ENCODE measurements at regions not wholly inside any gene's neighbourhood (a gene's known extent, or its start where the extent isn't known, plus 50 kb on each side); places are given as distances from the start of the nearest gene placed in this dataset.
A peak's percentile ranks its signal among the peaks of the same experiment; 100 is the strongest.
"Not testable (repeated sequence)": the region's sequence is repeated elsewhere in the genome, so short reads cannot be mapped to it uniquely, and the experiment has no call there.

GRCh38 chr2:18986046-18986445 lies 372.4 kb downstream of the OSR1 start:
- DNase-seq (ENCODE audit: low spot score): no peak

DNA sequence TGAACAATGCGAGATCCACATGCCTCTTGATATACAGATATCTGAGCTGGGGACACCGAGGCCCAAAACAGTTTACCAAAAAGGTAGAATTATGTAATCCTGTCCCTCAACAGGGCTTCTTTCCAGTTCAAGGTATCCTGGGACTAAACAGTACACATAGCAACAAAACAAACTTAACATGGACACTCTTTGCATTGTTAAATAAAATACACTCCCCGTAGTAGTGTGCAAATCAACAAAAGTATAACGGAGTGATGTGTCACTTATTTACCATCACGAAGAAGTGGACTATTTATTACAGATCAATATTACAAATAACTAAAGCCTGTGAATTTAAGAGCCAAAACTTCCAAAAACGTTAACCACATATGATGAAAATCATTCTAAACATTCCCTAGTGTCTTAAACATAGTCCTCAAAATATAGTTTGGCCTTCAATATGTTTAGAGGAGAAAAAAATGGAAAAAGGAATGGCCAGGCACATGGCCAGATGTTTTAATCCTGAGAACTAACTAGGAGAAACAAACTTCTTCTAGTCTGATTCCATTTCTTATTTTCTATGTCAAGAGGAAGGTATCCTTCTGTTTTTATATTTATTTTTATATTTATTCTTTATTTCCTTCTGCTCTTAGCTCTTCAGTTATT lies 377.5 kb downstream of the OSR1 start:
- no peak for DNase-seq (ENCODE audit: low spot score)

GRCh38 chr2:18980104-18980785 lies 378.2 kb downstream of the OSR1 start:
- no peak for DNase-seq (ENCODE audit: low spot score)

GRCh38 chr2:18977409-18977808 lies 381.0 kb downstream of the OSR1 start:
- DNase-seq (ENCODE audit: low spot score): no peak

- peak; percentile 61 for DNase-seq (ENCODE audit: low spot score)
These were observed 382.1 kb downstream of the OSR1 start for GRCh38 chr2:18976168-18976961.

DNA sequence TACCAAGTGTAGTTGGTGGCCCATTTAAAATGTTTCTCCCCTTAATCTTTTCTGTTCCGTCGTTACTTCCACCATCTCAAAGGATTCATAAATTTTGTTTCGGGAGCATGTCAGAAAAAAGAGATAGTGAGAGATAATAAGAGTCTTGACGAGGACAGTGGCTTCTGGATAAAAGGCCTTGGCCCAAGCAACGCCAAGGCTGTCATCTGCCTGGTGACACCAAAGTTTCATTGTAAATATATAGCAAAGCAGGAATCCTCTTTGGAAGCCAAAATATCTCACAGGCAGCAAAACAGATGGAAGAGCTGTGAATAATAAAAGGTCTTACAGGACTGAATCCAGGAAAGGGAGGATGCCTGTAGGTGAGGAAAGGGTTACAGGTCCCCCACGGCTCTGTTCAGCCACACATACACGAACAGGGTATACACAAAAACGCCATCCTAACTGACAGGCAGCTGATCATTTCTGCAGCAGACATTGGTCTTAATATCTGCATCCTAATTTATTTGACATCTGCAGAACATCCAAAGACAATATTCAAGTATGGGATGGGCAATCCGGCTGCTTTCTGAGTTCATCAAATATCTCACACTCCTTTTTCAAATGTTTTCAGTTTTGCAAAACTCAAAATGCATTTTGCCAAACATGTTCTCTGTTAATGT lies 382.8 kb downstream of the OSR1 start:
- DNase-seq (ENCODE audit: low spot score): no peak

- DNase-seq (ENCODE audit: low spot score): no peak
These were observed 382.3 kb upstream of the NT5C1B start for GRCh38 chr2:18971628-18972027.

DNA sequence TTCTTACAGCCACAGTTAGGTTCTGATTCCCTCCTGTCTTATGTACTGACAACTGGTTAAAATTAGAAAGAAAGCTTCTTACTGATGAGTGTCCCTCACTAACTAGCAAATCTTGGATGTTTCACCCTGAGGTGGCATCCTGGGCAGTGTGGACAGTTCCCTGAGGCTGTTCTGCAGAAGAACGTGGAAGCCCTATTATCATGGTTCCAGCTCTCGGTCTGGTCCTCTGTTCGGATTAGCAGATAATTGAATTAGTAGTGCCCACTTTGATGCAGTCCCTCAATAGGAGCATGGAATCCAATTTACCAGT lies 381.7 kb upstream of the NT5C1B start:
- no peak for DNase-seq (ENCODE audit: low spot score)

- no peak for DNase-seq (ENCODE audit: low spot score)
These were observed 376.8 kb upstream of the NT5C1B start for GRCh38 chr2:18966131-18966530.

GRCh38 chr2:18963739-18964256 lies 374.4 kb upstream of the NT5C1B start:
- DNase-seq (ENCODE audit: low spot score): not testable (repeated sequence)

DNA sequence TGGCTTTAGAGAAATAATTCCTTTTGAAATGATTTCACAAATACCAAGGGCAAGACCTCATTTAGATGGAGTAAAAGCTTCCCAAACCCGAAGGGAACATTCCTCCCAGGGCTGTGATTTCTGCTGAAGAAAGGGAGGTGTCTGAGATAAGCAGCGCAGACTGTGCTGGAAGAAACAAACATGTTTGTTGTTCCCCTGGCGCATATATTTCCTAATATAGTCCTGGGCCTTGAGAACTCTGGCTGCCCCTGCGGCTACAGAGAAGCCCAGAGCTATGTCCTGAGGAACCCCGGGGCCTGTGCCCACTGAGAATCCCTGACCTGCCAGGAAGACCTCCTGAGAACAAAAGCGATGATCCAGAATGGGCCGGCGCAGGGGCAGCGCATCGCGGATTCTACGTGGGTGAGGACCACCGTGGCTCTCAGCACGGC lies 372.6 kb upstream of the NT5C1B start:
- no peak for DNase-seq (ENCODE audit: low spot score)

- DNase-seq (ENCODE audit: low spot score): no peak
These were observed 370.8 kb upstream of the NT5C1B start for GRCh38 chr2:18959952-18960717.

GRCh38 chr2:18959200-18959599 lies 369.8 kb upstream of the NT5C1B start:
- no peak for DNase-seq (ENCODE audit: low spot score)

- no peak for DNase-seq (ENCODE audit: low spot score)
These were observed 368.5 kb upstream of the NT5C1B start for GRCh38 chr2:18957909-18958308.

GRCh38 chr2:18950361-18950851 lies 361.0 kb upstream of the NT5C1B start:
- peak; percentile 47 for DNase-seq (ENCODE audit: low spot score)

GRCh38 chr2:18949871-18950270 lies 360.5 kb upstream of the NT5C1B start:
- DNase-seq (ENCODE audit: low spot score): no peak

- DNase-seq (ENCODE audit: low spot score): no peak
These were observed 350.8 kb upstream of the NT5C1B start for GRCh38 chr2:18940184-18940583.

DNA sequence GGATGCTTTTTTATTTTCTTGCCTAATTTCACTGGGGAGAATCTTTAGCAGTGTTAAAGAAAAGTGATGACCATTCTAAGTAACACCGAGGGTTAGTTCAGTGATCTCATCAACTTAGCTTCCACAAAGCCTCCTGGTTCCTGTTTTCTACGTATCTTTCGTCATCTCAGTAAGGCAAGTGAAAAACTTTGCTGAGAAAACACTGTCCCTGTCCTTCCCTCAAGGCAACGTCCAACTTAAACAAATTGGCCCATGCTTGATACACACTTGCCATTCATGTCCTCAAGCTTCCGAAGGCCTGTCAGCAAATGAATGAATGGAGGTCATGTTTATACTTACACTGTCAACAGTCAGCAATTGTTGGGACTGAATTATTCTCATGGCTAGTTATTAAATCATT lies 350.4 kb upstream of the NT5C1B start:
- DNase-seq (ENCODE audit: low spot score): not testable (repeated sequence)

DNA sequence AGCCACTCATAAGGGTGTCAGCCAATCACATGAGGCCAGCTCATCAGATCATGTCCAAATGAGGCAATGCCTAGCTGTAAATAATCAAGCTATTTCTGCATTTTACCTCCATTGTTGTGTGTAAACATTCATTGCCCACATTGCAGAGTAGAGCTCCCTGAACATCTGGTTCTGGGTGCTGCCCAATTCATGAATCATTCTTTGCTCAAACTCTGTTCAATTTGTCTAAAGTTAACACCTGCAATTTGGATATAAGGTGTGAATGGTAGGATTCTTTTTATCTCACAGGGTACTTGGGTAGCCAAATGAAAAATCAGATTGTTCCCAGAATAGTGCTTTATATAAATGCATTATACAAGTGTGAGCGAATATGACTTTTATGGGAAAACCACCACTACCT lies 345.5 kb upstream of the NT5C1B start:
- DNase-seq (ENCODE audit: low spot score): no peak

DNA sequence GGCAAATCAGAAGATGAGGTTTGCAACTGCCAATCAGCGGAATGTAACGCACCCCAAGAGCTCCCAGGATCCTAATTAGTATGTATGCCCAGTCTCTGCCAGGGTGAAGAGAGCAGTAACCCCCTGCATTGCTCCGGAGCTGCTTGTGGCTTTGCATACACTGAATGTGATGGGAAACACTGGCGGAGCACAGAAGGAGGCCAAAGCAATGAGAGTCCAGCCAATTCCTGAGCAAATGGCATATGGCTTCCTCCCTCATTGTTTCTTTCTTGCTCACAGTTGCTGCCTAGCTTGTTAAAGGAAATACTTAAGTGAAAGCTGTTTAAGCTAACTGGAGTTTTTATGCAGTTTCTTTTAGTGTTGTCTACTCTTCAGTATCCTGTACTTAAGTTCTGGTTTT lies 343.5 kb upstream of the NT5C1B start:
- DNase-seq (ENCODE audit: low spot score): peak; percentile 14

GRCh38 chr2:18930971-18931370 lies 341.6 kb upstream of the NT5C1B start:
- DNase-seq (ENCODE audit: low spot score): no peak

Data from AG20443 (cell line).